ENCODE measurements at regions not wholly inside any gene's neighbourhood (a gene's known extent, or its start where the extent isn't known, plus 50 kb on each side); places are given as distances from the start of the nearest gene placed in this dataset.

- TF ChIP-seq GABPA (IDR thresholded peaks at IDR 0.05; ENCODE audit: borderline replicate concordance, insufficient read depth, low read length) (no peak), CREB1 (IDR thresholded peaks at IDR 0.05) (no peak), KDM4A (IDR thresholded peaks at IDR 0.05; ENCODE audit: low read depth, low read length, severe bottlenecking) (no peak), JUND (IDR thresholded peaks at IDR 0.05; ENCODE audit: low read length) (no peak), SIRT6 (IDR thresholded peaks at IDR 0.05; ENCODE audit: low read length) (no peak)
These were observed 142.8 kb upstream of the COL5A1 start for GRCh38 chr9:134498814-134499166.
